GM12874 (cell line): ENCODE measurements at regions not wholly inside any gene's neighbourhood (a gene's known extent, or its start where the extent isn't known, plus 50 kb on each side); places are given as distances from the start of the nearest gene placed in this dataset.

Experiments used
- TF ChIP-seq, protein P1 (sequence below): IDR thresholded peaks from 2 replicates; pipeline ENCODE4 v1.5.1; 2011; ENCODE audit warnings: low read depth, mild to moderate bottlenecking, control low read depth, low read length, moderate library complexity; ENCODE audit not compliant: insufficient read depth

DNA sequence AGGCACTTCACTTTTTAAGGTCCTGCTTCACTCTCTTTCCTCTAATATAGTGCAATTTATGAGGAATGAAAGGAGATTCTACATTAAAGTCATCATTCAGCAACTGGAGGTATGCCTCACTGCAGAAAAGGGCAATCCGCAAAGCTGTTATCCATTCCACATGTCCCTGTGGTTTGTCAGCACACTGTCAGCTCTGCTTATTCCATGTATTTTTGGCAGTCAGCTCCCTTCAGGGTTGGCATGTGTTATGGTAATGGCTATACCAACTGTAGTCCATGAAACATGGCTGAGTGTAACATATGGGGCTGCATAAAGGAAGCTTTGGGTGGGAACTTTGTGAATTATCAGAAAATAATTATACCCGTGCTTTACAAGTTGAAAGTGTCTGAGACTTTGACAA is 154.1 kb downstream of the GALC start:
- TF ChIP-seq, protein P1, sequence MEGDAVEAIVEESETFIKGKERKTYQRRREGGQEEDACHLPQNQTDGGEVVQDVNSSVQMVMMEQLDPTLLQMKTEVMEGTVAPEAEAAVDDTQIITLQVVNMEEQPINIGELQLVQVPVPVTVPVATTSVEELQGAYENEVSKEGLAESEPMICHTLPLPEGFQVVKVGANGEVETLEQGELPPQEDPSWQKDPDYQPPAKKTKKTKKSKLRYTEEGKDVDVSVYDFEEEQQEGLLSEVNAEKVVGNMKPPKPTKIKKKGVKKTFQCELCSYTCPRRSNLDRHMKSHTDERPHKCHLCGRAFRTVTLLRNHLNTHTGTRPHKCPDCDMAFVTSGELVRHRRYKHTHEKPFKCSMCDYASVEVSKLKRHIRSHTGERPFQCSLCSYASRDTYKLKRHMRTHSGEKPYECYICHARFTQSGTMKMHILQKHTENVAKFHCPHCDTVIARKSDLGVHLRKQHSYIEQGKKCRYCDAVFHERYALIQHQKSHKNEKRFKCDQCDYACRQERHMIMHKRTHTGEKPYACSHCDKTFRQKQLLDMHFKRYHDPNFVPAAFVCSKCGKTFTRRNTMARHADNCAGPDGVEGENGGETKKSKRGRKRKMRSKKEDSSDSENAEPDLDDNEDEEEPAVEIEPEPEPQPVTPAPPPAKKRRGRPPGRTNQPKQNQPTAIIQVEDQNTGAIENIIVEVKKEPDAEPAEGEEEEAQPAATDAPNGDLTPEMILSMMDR: no peak

DNA sequence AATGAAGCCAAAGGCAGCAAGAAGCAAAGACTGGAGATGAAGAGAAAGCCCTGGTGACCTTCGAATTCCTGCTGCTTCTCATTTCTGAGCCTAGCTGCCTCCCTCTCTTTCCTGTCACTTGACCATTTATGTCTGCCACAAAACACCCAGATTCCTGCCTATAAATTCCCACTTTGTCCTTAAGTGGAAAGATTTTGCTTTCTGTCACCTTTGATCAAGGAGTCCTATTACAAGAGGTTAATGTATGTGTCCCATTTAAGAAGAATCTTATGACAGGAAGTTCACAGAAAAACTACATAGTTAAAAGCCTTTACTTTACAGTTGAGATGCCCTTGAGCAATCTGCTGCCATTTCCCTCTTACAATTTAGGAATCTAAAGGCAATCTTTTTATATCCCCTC is 155.7 kb downstream of the GALC start:
- TF ChIP-seq, protein P1: no peak

DNA sequence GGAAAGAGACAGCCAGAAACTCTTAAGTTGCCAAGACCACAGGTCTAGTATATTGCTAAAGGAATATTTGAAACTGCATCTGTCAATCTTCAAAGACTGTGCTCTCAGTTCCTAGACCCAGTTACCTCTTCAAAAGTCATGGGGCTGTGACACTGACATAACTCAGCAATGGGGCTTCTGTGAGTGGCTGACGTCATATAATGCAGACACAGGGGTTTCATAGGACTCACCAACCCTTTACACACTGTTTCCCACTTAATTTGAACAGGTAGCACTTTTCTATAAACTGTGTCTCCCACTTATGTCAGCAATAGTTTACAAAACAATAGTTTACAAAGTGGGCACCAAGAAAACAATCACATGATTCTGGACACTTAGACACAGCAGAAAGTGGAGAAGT is 158.4 kb downstream of the GALC start:
- TF ChIP-seq, protein P1: no peak

DNA sequence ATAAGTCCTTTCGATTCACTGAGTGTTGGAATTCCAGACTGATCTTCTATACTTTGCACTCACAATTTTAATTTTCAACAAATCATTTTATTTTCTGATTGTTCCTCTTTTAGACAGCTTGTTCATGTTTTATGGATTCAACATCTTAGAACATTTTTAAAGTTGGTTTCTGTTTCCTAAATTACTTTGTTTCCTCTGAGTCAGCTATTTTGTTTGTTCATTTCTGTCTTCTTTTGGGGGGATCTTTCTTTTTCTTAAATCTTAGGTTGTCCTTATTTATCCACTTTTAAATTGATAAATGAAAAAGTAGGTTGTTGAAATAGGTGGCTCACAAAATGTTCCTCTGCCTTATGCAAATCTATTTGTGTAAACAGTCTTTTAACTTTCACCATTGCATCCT is 160.0 kb downstream of the GALC start:
- TF ChIP-seq, protein P1: no peak

DNA sequence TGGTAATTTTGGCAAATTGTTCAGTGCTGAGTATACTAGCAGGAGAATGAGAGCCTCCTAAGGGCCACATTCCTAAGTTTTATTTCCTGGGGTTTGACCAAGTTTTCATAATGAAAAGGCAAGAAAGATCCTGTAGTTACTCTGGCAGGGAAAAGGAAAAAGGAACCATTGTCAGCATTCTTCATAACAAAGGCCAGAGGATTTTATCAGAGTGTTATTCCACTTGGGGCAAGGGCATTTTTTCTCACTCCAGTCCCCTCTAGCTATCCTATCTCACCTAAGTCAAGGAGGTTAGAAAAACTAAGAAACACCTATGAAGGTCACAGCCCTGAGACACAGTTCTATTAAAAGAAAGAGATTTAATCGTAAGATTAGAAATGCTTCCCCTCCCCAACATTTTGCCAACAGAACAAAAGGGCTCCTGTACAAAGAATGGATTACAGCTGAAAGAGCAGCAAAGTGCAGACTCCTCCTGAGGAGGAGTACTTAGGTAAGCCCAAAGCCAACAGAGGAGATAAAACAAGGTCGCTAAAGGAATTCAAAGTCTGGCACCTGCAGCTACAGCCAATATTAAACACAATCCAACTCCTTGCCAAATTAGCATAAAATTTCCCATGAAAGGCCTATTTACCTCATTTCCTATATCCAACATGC is 162.4 kb downstream of the GALC start:
- TF ChIP-seq, protein P1: no peak

DNA sequence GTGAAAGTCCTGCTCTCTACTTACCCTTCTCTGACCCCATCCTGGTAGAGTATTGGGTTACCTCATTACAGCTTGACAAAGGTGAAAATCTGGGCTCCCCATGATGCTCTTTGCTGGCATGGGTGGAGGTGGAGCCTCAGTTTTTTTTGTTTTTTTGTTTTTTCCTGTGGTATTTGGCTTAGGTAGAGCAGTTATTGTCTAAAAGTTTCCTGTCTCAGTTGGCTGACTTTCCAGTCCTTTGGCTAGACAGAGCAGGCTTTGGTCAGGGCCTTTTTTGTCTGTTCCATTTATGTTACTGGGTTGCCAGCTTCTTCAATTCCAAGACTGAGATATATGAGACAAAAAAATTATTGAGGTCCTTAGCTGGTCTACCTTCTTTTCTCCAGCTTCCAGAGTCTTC is 163.4 kb downstream of the GALC start:
- TF ChIP-seq, protein P1: no peak

DNA sequence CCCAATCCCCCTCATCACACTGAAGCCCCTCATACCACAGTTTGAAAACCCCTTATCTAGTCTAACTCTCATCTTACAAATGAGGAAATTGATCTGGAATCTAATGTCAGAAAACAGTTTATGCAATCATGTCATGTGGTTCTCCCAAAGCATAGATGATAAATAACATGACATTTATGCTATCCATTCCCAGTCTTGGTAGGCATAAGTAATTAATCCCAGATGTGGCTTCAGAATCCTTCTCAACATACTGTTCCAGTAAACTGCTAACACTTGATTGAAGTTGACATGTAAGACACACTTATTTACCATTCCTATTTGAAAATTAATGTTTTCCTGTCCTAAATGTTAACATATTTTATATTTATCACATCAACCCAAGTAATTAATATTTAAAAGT is 168.7 kb downstream of the GALC start:
- TF ChIP-seq, protein P1: no peak
